H9 (cell line): ENCODE measurements at regions not wholly inside any gene's neighbourhood (a gene's known extent, or its start where the extent isn't known, plus 50 kb on each side); places are given as distances from the start of the nearest gene placed in this dataset.

Experiments
- DNase-seq: peaks from one replicate; pipeline ENCODE4 v3.0.0-alpha.2; 2017
- H2AFZ ChIP-seq: one replicate; pipeline ENCODE4 v1.6.1; 2013; ENCODE audit warnings: mild to moderate bottlenecking, low read length, control low read depth, moderate library complexity
- H2AK5ac ChIP-seq: 2 replicates; pipeline ENCODE4 v1.6.1; 2013; ENCODE audit warnings: low read length, control low read depth, mixed read lengths; ENCODE audit not compliant: insufficient read length
- H2BK120ac ChIP-seq: one replicate; pipeline ENCODE4 v1.6.1; 2013; ENCODE audit warnings: low read depth, mild to moderate bottlenecking, low read length, control low read depth, inconsistent platforms; ENCODE audit not compliant: poor library complexity, severe bottlenecking
- H2BK12ac ChIP-seq: 2 replicates; pipeline ENCODE4 v1.6.1; 2013; ENCODE audit warnings: low read length, control low read depth, mixed read lengths, low read depth; ENCODE audit not compliant: insufficient read length
- H2BK15ac ChIP-seq: 2 replicates; pipeline ENCODE4 v1.6.1; 2013; ENCODE audit warnings: low read depth, low read length, control low read depth
- H2BK20ac ChIP-seq: one replicate; pipeline ENCODE4 v1.6.1; 2013; ENCODE audit warnings: low read depth, mild to moderate bottlenecking, low read length, control low read depth, inconsistent platforms; ENCODE audit not compliant: poor library complexity, severe bottlenecking
- H2BK5ac ChIP-seq: 2 replicates; pipeline ENCODE4 v1.6.1; 2013; ENCODE audit warnings: low read length, control low read depth, mixed read lengths; ENCODE audit not compliant: insufficient read length
- H3K14ac ChIP-seq: 2 replicates; pipeline ENCODE4 v1.6.1; 2013; ENCODE audit warnings: low read length, control low read depth; ENCODE audit not compliant: insufficient read depth
- H3K18ac ChIP-seq: 2 replicates; pipeline ENCODE4 v1.6.1; 2013; ENCODE audit warnings: low read depth, mild to moderate bottlenecking, mixed read lengths, low read length, control low read depth; ENCODE audit not compliant: insufficient read length
- H3K23ac ChIP-seq: 2 replicates; pipeline ENCODE4 v1.6.1; 2013; ENCODE audit warnings: low read length, control low read depth, mixed read lengths, low read depth; ENCODE audit not compliant: insufficient read length
- H3K23me2 ChIP-seq: 2 replicates; pipeline ENCODE4 v1.6.1; 2013; ENCODE audit warnings: low read depth, mild to moderate bottlenecking, mixed read lengths, low read length, control low read depth; ENCODE audit not compliant: insufficient read length, poor library complexity, severe bottlenecking
- H3K27ac ChIP-seq: 2 replicates; pipeline ENCODE4 v1.5.1; 2013; ENCODE audit warnings: low read length, control low read depth, mixed read lengths, low read depth; ENCODE audit not compliant: insufficient read length
- H3K27me3 ChIP-seq: 2 replicates; pipeline ENCODE4 v1.6.1; 2013; ENCODE audit warnings: low read length, control low read depth, inconsistent platforms; ENCODE audit not compliant: insufficient read depth
- H3K4ac ChIP-seq: 2 replicates; pipeline ENCODE4 v1.6.1; 2013; ENCODE audit warnings: low read depth, mild to moderate bottlenecking, control low read depth, inconsistent platforms, low read length, moderate library complexity
- H3K4me1 ChIP-seq: 2 replicates; pipeline ENCODE4 v1.6.1; 2013; ENCODE audit warnings: low read length, control low read depth, inconsistent platforms; ENCODE audit not compliant: insufficient read depth
- H3K4me2 ChIP-seq: 2 replicates; pipeline ENCODE4 v1.6.1; 2013; ENCODE audit warnings: low read length, control low read depth, mixed read lengths; ENCODE audit not compliant: insufficient read length, insufficient read depth
- H3K56ac ChIP-seq: 2 replicates; pipeline ENCODE4 v1.6.1; 2013; ENCODE audit warnings: low read depth, mild to moderate bottlenecking, mixed read lengths, low read length, control low read depth; ENCODE audit not compliant: insufficient read length
- H3K79me1 ChIP-seq: 2 replicates; pipeline ENCODE4 v1.6.1; 2013; ENCODE audit warnings: low read depth, mild to moderate bottlenecking, moderate library complexity, low read length, control low read depth, inconsistent platforms; ENCODE audit not compliant: insufficient read depth, poor library complexity, severe bottlenecking
- H3K79me2 ChIP-seq: 2 replicates; pipeline ENCODE4 v1.6.1; 2013; ENCODE audit warnings: low read length, control low read depth, inconsistent platforms; ENCODE audit not compliant: insufficient read depth
- H3K9ac ChIP-seq: 2 replicates; pipeline ENCODE4 v1.6.1; 2013; ENCODE audit warnings: low read length, control low read depth, mixed read lengths; ENCODE audit not compliant: insufficient read length; ENCODE audit errors: extremely low read depth
- H3K9me3 ChIP-seq: one replicate; pipeline ENCODE4 v1.6.1; 2013; ENCODE audit warnings: low read depth, low read length, inconsistent platforms; ENCODE audit not compliant: control insufficient read depth
- H3T11ph ChIP-seq: one replicate; pipeline ENCODE4 v1.6.1; 2013; ENCODE audit warnings: mild to moderate bottlenecking, low read length, control low read depth, inconsistent platforms
- H4K20me1 ChIP-seq: one replicate; pipeline ENCODE4 v1.6.1; 2013; ENCODE audit not compliant: control insufficient read depth, insufficient read length, insufficient read depth
- H4K5ac ChIP-seq: 2 replicates; pipeline ENCODE4 v1.6.1; 2013; ENCODE audit warnings: low read depth, mild to moderate bottlenecking, mixed read lengths, low read length, control low read depth; ENCODE audit not compliant: insufficient read length
- H4K8ac ChIP-seq: replicated peaks from 2 replicates; pipeline ENCODE4 v1.6.1; 2013; ENCODE audit warnings: low read length, control low read depth, mixed read lengths, low read depth; ENCODE audit not compliant: insufficient read length
- H4K91ac ChIP-seq: 2 replicates; pipeline ENCODE4 v1.6.1; 2013; ENCODE audit warnings: low read depth, mild to moderate bottlenecking, moderate library complexity, mixed read lengths, low read length, control low read depth; ENCODE audit not compliant: insufficient read length
- H3K27ac Mint-ChIP-seq, 3 experiments: 2 replicates in 2 of 3; 3 replicates in 1 of 3; pipeline ENCODE4 v1.8.0; 2020 to 2021; ENCODE audit warnings: mixed read lengths in 3 of 3, mild to moderate bottlenecking in 1 of 3, moderate library complexity in 1 of 3
- H3K27me3 Mint-ChIP-seq: 2 replicates; pipeline ENCODE4 v1.8.0; 2021; ENCODE audit warnings: low read depth, mild to moderate bottlenecking, moderate library complexity, mixed read lengths
- H3K36me3 Mint-ChIP-seq, 3 experiments: 2 replicates in 2 of 3; 3 replicates in 1 of 3; pipeline ENCODE4 v1.8.0; 2020 to 2021; ENCODE audit warnings: low read depth in 3 of 3, mixed read lengths in 3 of 3; ENCODE audit not compliant: insufficient read depth in 1 of 3
- H3K4me1 Mint-ChIP-seq, 2 experiments: 2 replicates each; pipeline ENCODE4 v1.8.0; 2020; ENCODE audit warnings: mixed read lengths in 2 of 2
- H3K4me3 Mint-ChIP-seq, 2 experiments: 2 replicates in 1 of 2; 3 replicates in 1 of 2; pipeline ENCODE4 v1.8.0; 2020 to 2021; ENCODE audit warnings: mild to moderate bottlenecking in 2 of 2, mixed read lengths in 2 of 2, moderate library complexity in 1 of 2
- H3K9me3 Mint-ChIP-seq, 2 experiments: 2 replicates in 1 of 2; 3 replicates in 1 of 2; pipeline ENCODE4 v1.8.0; 2020; ENCODE audit warnings: mild to moderate bottlenecking in 2 of 2, mixed read lengths in 2 of 2, moderate library complexity in 1 of 2
- WGBS: extraction: QIAGEN DNeasy Blood & Tissue Kit; methylation state at CpG from one replicate; pipeline ENCODE4 v1.1.7; 2013; ENCODE audit warnings: missing lambda C conversion rate, low lambda C conversion rate, mixed read lengths; ENCODE audit not compliant: insufficient read length; ENCODE audit errors: extremely low coverage; 5-methylcytosine and 5-hydroxymethylcytosine counted together
- TF ChIP-seq, protein P1 (sequence below): fragments of 200-600 bp; sonication (generic); conservative IDR thresholded peaks from 3 replicates; pipeline ENCODE4 v1.8.0; 2021; ENCODE audit warnings: antibody characterized with exemption, mild to moderate bottlenecking

DNA sequence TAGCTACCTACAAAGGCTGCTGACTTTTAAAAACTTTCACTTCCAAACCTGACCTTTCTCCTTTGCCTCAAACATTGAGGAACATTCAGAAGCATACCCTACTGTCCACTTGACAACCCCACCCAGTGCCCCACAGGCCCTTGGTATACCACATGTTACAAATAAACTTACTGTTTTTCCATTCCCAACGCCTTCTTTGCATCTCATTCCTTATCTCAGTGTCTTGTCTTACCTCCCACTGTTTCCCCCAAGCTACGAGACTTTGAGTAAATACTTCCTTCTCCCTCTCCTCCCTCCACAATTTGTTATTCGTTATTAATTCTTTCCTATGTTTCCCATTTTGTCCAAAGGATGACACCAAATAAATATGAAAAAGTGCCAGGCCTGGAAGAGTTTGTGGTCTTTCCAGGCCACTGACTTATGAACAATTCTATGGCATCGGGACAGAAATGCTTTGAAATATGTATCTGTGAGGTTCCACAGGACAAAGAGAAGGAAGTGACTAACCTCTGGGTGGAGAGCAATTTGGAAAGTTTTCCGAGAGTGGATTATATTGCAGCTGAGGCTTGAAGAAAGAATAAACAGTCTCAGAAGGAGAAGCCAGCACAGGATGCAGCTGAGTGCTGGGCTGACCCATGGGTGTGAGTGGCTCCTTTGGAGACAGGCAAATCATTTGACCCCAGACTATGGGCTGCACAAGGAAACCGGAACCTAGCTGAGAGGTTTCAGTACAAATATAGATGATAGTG lies 409.0 kb downstream of the LPIN1 start:
- no peak overlapping the region for H2BK12ac ChIP-seq
- H4K91ac ChIP-seq, result no peak overlapping the region
- peaks cover 23 to 32% of the 10 kb centered on the region in 2 experiments for H3K4me1 Mint-ChIP-seq
- H3K9me3 Mint-ChIP-seq, result no peaks in the 10 kb centered on the region; a peak in 1 of 5 replicates
- H4K8ac ChIP-seq, result no peak overlapping the region
- no peaks in the 10 kb centered on the region for H3K27me3 ChIP-seq
- no peak overlapping the region for H2BK120ac ChIP-seq
- no peak overlapping the region for H3K18ac ChIP-seq
- H3K56ac ChIP-seq, result no peak overlapping the region
- no peak overlapping the region for H3K4me2 ChIP-seq
- H3K4me1 ChIP-seq, result 0 out of 2 replicates have a peak, but pooled peaks cover 2% of the 10 kb centered on the region
- no peak overlapping the region for H3K27ac ChIP-seq
- H3K36me3 Mint-ChIP-seq, result no peaks in the 10 kb centered on the region; a peak in 1 of 7 replicates
- H3K9me3 ChIP-seq, result no peaks in the 10 kb centered on the region
- DNase-seq, result no peak
- H3K4ac ChIP-seq, result no peak overlapping the region
- H3K23ac ChIP-seq, result no peak overlapping the region
- H3K9ac ChIP-seq, result no peak overlapping the region
- H2BK15ac ChIP-seq, result no peak overlapping the region
- H3K23me2 ChIP-seq, result no peaks in the 10 kb centered on the region
- TF ChIP-seq, protein P1, sequence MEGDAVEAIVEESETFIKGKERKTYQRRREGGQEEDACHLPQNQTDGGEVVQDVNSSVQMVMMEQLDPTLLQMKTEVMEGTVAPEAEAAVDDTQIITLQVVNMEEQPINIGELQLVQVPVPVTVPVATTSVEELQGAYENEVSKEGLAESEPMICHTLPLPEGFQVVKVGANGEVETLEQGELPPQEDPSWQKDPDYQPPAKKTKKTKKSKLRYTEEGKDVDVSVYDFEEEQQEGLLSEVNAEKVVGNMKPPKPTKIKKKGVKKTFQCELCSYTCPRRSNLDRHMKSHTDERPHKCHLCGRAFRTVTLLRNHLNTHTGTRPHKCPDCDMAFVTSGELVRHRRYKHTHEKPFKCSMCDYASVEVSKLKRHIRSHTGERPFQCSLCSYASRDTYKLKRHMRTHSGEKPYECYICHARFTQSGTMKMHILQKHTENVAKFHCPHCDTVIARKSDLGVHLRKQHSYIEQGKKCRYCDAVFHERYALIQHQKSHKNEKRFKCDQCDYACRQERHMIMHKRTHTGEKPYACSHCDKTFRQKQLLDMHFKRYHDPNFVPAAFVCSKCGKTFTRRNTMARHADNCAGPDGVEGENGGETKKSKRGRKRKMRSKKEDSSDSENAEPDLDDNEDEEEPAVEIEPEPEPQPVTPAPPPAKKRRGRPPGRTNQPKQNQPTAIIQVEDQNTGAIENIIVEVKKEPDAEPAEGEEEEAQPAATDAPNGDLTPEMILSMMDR, result no peak
- no peak overlapping the region for H3K4me3 Mint-ChIP-seq
- H3K79me1 ChIP-seq, result no peaks in the 10 kb centered on the region
- H4K20me1 ChIP-seq, result no peaks in the 10 kb centered on the region
- H2AFZ ChIP-seq, result no peak overlapping the region
- H3T11ph ChIP-seq, result no peak overlapping the region
- H3K14ac ChIP-seq, result no peak overlapping the region
- no peaks in the 10 kb centered on the region for H3K79me2 ChIP-seq
- H3K27me3 Mint-ChIP-seq, result peaks cover 4% of the 10 kb centered on the region
- WGBS, result no CpG with 5 or more reads among the region's 6 CpGs
- H2AK5ac ChIP-seq, result no peak overlapping the region
- no peak overlapping the region for H2BK20ac ChIP-seq
- no peak overlapping the region for H4K5ac ChIP-seq
- no peak overlapping the region for H3K27ac Mint-ChIP-seq
- H2BK5ac ChIP-seq, result no peak overlapping the region
